ENCODE measurements at regions not wholly inside any gene's neighbourhood (a gene's known extent, or its start where the extent isn't known, plus 50 kb on each side); places are given as distances from the start of the nearest gene placed in this dataset.

DNA sequence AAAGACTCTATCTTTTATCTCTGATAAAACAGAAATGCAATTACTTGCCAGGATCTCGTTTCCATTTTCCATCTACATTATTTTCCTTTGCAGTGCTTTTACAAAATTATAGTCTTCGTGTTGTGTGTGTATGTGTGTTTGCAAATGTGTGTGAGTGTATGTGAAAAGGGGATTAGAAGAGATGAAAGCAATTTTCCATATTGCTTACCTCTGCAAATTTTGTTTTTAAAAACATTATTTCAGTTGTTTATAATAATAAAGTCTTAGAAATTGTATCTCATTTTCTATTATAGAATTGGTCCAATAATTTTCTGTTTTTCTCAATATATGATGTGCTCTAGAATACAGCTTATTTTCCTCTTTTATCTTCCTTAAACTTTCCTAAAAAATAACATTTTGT lies 421.3 kb upstream of the ANKRD30A start:
- ATAC-seq (no peak), DNase-seq (no peak)
- Histone ChIP-seq H3K36me3 (no peaks in the 10 kb centered on the region), H3K4me3 (no peak overlapping the region), H3K4me1 (no peaks in the 10 kb centered on the region), H3K27me3 (no peaks in the 10 kb centered on the region), H3K27ac (no peak overlapping the region), H3K9me3 (peaks cover 0 to 18% (median 0%) of the 10 kb centered on the region in 12 donors)
- TF ChIP-seq CTCF (IDR thresholded peaks at IDR 0.05) = no peak
- no peak for TF ChIP-seq POLR2A (IDR thresholded peaks at IDR 0.05)
- 47 to 59% (median 58%) methylated on average over 2 of the region's 2 CpGs for WGBS, 4 donors
- intact Hi-C loops (cut with DNase I) = no loop called here

GRCh38 chr10:36703179-36703578 lies 422.2 kb upstream of the ANKRD30A start:
- no peak for ATAC-seq
- no peak for DNase-seq
- Histone ChIP-seq H3K27me3 (no peaks in the 10 kb centered on the region), H3K4me3 (no peak overlapping the region), H3K36me3 (no peaks in the 10 kb centered on the region), H3K27ac (no peak overlapping the region), H3K9me3 (peaks cover 0 to 18% (median 0%) of the 10 kb centered on the region in 12 donors), H3K4me1 (no peaks in the 10 kb centered on the region)
- TF ChIP-seq CTCF (IDR thresholded peaks at IDR 0.05) (no peak), POLR2A (IDR thresholded peaks at IDR 0.05) (no peak)
- 56 to 72% (median 65%) methylated on average over 3 of the region's 3 CpGs for WGBS, 4 donors
- intact Hi-C loops (cut with DNase I) = no loop called here

- no peaks in the 10 kb centered on the region for H3K4me1 ChIP-seq
- 91 to 100% (median 95%) methylated on average over 1 of the region's 1 CpG for WGBS, 4 donors
- no peaks in the 10 kb centered on the region for H3K27me3 ChIP-seq
- no peak overlapping the region for H3K27ac ChIP-seq
- H3K4me3 ChIP-seq = no peak overlapping the region
- DNase-seq (no peak), ATAC-seq (no peak)
- intact Hi-C loops (cut with DNase I) = no loop called here
- peaks cover 0 to 18% (median 0%) of the 10 kb centered on the region in 12 donors for H3K9me3 ChIP-seq
- H3K36me3 ChIP-seq = no peaks in the 10 kb centered on the region
- TF ChIP-seq POLR2A (IDR thresholded peaks at IDR 0.05) (no peak), CTCF (IDR thresholded peaks at IDR 0.05) (no peak)
These were observed 425.3 kb upstream of the ANKRD30A start for GRCh38 chr10:36700123-36700522.

DNA sequence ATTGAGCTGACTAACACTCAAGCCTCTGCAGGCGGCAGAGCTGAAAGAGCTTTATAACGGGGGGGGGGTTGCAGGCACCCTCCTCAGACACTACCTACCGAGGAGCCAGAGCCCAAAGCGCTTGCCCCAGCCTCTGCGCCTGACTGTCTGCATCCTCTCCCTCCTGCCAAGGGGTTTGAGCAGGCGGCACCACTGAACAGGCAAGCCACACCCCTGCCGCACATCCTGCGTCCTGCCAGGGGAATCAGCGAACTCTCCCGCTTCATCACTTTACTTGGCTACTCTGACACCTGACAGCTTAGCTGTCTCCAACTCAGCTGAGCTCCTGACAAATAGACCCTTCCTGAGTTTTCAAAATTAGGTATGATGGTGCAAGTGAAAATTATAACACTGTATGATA lies 432.6 kb upstream of the ANKRD30A start:
- no peak overlapping the region for H3K27ac ChIP-seq
- intact Hi-C loops (cut with DNase I) = no loop called here
- no peak for ATAC-seq
- no peak overlapping the region for H3K4me3 ChIP-seq
- 76 to 90% (median 79%) methylated on average over 10 of the region's 10 CpGs for WGBS, 4 donors
- no peaks in the 10 kb centered on the region for H3K27me3 ChIP-seq
- TF ChIP-seq CTCF (IDR thresholded peaks at IDR 0.05) (no peak), POLR2A (IDR thresholded peaks at IDR 0.05) (no peak)
- no peaks in the 10 kb centered on the region for H3K36me3 ChIP-seq
- H3K9me3 ChIP-seq = no peaks in the 10 kb centered on the region
- DNase-seq = no peak
- H3K4me1 ChIP-seq = no peaks in the 10 kb centered on the region
